ENCODE measurements at regions not wholly inside any gene's neighbourhood (a gene's known extent, or its start where the extent isn't known, plus 50 kb on each side); places are given as distances from the start of the nearest gene placed in this dataset.

DNA sequence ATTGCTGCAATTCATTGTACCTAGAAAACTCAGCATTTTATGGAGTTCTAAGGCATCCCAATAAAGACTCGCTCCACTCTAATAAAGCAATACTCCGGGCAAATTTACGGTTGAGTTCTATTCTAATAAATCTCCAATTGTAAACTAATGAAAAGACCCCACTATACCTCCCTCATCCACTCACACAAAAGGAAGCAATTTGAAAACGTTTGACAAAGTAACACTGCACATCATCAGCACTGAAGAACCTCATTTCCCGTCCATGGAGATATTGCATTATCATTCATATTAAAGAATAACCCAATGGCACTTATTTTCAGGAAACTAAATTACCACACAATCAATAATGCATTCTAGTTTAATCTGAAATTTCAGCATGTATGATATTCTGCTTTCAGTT lies 111.0 kb upstream of the LMO3 start:
- TF ChIP-seq, protein P1, sequence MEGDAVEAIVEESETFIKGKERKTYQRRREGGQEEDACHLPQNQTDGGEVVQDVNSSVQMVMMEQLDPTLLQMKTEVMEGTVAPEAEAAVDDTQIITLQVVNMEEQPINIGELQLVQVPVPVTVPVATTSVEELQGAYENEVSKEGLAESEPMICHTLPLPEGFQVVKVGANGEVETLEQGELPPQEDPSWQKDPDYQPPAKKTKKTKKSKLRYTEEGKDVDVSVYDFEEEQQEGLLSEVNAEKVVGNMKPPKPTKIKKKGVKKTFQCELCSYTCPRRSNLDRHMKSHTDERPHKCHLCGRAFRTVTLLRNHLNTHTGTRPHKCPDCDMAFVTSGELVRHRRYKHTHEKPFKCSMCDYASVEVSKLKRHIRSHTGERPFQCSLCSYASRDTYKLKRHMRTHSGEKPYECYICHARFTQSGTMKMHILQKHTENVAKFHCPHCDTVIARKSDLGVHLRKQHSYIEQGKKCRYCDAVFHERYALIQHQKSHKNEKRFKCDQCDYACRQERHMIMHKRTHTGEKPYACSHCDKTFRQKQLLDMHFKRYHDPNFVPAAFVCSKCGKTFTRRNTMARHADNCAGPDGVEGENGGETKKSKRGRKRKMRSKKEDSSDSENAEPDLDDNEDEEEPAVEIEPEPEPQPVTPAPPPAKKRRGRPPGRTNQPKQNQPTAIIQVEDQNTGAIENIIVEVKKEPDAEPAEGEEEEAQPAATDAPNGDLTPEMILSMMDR (conservative IDR thresholded peaks at IDR 0.05): no peak
- H2BK20ac ChIP-seq (ENCODE audit: low read depth, low read length, poor library complexity, severe bottlenecking): no peak overlapping the region
- no peak overlapping the region for H3K9ac ChIP-seq (ENCODE audit: extremely low read depth, insufficient read length, low read length)
- Mint-ChIP-seq H3K4me3 (no peak overlapping the region), H3K27me3 (ENCODE audit: low read depth) (no peaks in the 10 kb centered on the region), H3K36me3 (ENCODE audit: insufficient read depth in 1 of 3, low read depth in 3 of 3) (no peaks in the 10 kb centered on the region), H3K27ac (no peak overlapping the region; a peak in 1 of 7 replicates), H3K9me3 (no peaks in the 10 kb centered on the region), H3K4me1 (no peaks in the 10 kb centered on the region)
- no peaks in the 10 kb centered on the region for H3K9me3 ChIP-seq (ENCODE audit: control insufficient read depth, low read depth, low read length)
- no peak overlapping the region for H3K56ac ChIP-seq (ENCODE audit: insufficient read length, low read depth, low read length)
- H4K91ac ChIP-seq (ENCODE audit: insufficient read length, low read depth, low read length): no peak overlapping the region
- DNase-seq: no peak
- H3K79me2 ChIP-seq (ENCODE audit: insufficient read depth, low read length): no peaks in the 10 kb centered on the region
- H4K5ac ChIP-seq (ENCODE audit: insufficient read length, low read depth, low read length): no peak overlapping the region
- no peak overlapping the region for H3K27ac ChIP-seq (ENCODE audit: insufficient read length, low read depth, low read length)
- no peaks in the 10 kb centered on the region for H3K27me3 ChIP-seq (ENCODE audit: insufficient read depth, low read length)
- no peak overlapping the region for H3K14ac ChIP-seq (ENCODE audit: insufficient read depth, low read length)
- H2AFZ ChIP-seq (ENCODE audit: low read length): no peak overlapping the region
- no peak overlapping the region for H4K8ac ChIP-seq (replicated peaks; ENCODE audit: insufficient read length, low read depth, low read length)
- no CpG with 5 or more reads among the region's 5 CpGs for WGBS (ENCODE audit: extremely low coverage, insufficient read length, low lambda C conversion rate)
- no peak overlapping the region for H3K4me2 ChIP-seq (ENCODE audit: insufficient read depth, insufficient read length, low read length)
- no peak overlapping the region for H3T11ph ChIP-seq (ENCODE audit: low read length)
- H3K4me1 ChIP-seq (ENCODE audit: insufficient read depth, low read length): no peaks in the 10 kb centered on the region
- no peak overlapping the region for H2BK120ac ChIP-seq (ENCODE audit: low read depth, low read length, poor library complexity, severe bottlenecking)
- no peaks in the 10 kb centered on the region for H4K20me1 ChIP-seq (ENCODE audit: control insufficient read depth, insufficient read depth, insufficient read length)
- no peaks in the 10 kb centered on the region for H3K23me2 ChIP-seq (ENCODE audit: insufficient read length, low read depth, low read length, poor library complexity, severe bottlenecking)
- H3K23ac ChIP-seq (ENCODE audit: insufficient read length, low read depth, low read length): no peak overlapping the region
- no peak overlapping the region for H2BK5ac ChIP-seq (ENCODE audit: insufficient read length, low read length)
- no peak overlapping the region for H2AK5ac ChIP-seq (ENCODE audit: insufficient read length, low read length)
- H2BK15ac ChIP-seq (ENCODE audit: low read depth, low read length): no peak overlapping the region
- no peak overlapping the region for H2BK12ac ChIP-seq (ENCODE audit: insufficient read length, low read depth, low read length)
- no peaks in the 10 kb centered on the region for H3K79me1 ChIP-seq (ENCODE audit: insufficient read depth, low read depth, low read length, poor library complexity, severe bottlenecking)
- H3K18ac ChIP-seq (ENCODE audit: insufficient read length, low read depth, low read length): no peak overlapping the region
- no peak overlapping the region for H3K4ac ChIP-seq (ENCODE audit: low read depth, low read length)
